Posterior vena cava (tissue), 2 donors: ENCODE measurements at regions not wholly inside any gene's neighbourhood (a gene's known extent, or its start where the extent isn't known, plus 50 kb on each side); places are given as distances from the start of the nearest gene placed in this dataset.
"Not testable (repeated sequence)": the region's sequence is repeated elsewhere in the genome, so short reads cannot be mapped to it uniquely, and the experiment has no call there.

ENCODE experiments used
- DNase-seq: peaks from one replicate; pipeline ENCODE4 v3.0.0-alpha.2; 2020; ENCODE audit warnings: low spot score
- intact Hi-C, 2 donors: fragments of 100-400 bp; cut with DNase I; formaldehyde crosslinking; loops; one replicate each; pipeline versions ENCODE4 v1.14.1 to v1.14.2; 2022 to 2023
- donor health status: DM: yes; HTN: yes; CAD: no.
- donor health status: DM: yes; HTN: yes; CAD: no.

DNA sequence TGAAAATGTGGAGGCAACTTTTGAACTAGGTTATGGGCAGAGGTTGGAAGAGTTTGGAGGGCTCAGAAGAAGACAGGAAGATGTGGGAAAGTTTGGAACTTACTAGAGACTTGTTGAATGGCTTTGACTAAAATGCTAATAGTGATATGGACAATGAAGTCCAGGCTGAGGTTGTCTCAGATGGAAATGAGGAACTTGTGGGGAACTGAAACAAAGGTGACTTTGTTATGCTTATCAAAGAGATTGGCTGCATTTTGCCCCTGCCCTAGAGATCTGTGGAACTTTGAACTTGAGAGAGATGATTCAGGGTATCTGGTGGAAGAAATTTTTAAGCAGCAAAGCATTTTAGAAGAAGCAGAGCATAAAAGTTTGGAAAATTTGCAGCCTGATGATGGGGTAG lies 499.7 kb upstream of the ATP2B1 start:
- DNase-seq, intact Hi-C loops: not testable (repeated sequence)

DNA sequence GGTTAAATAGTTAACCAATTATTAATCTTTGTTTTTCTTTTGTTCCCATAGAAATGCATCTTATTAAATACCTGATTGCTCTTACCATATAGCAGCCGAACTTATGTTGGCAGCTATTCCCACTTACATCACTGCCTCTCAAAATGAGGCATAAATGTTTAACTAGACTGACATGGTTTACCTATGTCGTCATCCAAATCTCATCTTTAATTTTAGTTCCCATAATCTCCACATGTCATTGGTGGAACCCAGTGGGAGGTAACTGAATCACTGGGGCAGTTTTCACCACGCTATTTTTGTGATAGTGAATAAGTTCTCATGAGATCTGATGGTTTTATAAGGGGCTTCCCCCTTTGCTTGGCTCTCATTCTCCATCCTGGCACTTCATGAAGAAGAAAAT lies 499.2 kb upstream of the ATP2B1 start:
- intact Hi-C loops: no loop called here
- DNase-seq: no peak

DNA sequence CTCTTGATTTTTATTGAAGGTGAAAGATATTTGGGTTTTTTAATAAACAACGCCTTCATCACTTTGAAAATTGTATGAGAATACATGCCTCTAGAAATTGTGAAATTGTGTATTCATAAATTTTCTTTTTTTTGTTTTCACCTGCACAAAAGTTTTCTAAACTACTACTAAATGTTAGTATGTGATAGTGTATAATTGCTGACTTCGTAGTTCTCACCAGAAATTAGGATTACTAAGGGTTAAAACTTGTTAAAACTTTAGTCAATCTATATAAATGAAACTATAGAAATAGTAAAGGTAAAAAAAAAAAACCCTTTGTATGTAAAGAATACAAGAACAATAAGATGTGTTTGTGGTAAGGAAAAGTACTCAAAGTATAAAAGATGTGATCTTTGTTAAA lies 496.5 kb upstream of the ATP2B1 start:
- intact Hi-C loops: no loop called here
- no peak for DNase-seq

DNA sequence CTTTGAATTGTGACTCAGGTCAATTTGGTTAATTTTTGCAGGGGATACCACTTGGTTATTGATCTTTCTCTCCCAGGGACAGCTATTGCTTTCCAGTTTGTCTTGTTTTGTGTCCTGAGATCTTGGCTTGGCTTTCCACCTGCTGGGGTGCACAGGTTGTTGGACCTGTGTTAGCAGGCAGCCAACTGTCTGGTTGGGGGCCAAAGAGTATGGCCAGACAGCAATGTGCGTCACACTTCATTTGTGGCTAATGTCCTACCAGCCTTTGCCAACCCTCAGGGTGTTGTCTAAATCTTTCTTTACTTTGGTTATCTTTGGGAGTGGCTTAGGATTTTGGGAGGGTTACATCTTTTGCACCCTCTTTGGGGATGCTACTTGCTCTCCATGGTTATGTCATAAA lies 494.9 kb upstream of the ATP2B1 start:
- no peak for DNase-seq
- intact Hi-C loops: no loop called here

DNA sequence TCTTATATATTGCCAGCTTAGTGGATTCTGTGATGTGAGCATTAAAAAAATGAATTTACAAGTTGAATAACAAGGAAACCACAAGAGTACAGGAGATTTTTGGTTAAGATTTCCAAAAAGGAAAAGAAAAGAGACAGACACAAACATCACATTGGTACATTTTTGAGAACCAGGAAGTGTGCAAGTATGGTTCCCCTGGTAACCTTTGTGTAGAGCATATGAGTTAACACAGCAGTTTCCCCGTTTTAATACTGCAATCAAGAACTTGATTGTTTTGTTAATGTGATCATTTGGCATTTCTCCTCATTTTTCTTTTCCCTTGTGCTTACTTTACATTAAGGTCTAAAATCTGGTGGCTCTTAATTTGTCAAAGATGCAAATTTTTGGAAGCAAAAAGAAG lies 490.4 kb upstream of the ATP2B1 start:
- intact Hi-C loops: no loop called here
- DNase-seq: no peak

DNA sequence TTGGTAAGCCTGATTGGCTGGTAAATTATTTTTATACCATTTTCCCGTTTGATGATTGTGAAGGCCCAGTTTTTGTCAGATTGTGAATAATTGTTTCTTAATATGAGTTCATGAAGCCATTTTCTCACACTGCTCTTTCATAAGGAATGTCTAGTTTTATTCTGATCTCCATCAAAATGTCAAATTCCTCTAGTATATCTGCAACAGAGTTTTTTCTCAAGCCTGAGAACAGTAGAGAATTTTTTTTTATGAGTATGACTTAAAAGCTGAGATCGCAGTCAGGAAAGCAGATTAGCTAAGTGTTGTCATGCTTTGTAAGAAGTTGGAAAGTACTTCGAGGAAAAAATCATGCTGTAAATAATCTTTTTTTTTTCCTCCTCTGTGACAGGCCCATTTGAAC lies 484.9 kb upstream of the ATP2B1 start:
- DNase-seq: no peak
- intact Hi-C loops: no loop called here

DNA sequence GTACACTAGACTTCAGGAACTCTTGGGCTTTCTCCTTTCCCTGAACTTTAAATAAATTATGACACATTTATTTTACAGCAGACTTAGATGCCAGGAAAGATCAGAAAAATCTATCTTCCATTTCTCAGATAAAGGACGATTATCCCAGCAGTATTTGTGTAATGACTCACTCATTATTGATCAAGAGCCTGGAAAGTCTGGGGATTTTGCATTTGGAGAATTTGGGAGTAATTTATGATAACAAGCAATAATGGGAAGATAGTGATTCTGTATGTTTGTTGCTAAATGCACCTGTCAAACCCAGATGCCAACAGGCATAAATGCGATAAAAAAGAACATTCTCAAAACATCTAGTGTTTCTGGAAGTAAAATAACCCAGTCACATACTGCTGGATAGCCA lies 480.2 kb upstream of the ATP2B1 start:
- intact Hi-C loops: no loop called here
- DNase-seq: no peak

DNA sequence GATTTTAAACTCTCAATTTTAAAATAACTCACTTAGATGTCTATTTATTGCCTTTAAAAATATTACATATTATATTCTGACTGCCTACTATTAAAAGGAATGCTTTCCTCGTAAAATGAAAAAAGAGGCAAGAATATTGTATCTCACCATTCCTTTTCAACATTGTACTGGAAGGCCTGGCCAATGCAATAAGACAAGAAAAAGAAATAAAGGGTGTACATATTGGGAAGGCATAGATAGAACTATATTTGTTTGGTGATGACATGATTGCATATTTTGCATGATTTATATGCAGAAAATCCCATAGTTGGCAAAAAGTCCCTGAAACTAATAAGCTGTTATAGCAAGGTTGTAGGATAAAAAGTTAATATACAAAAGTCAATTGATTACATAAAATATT lies 474.6 kb upstream of the ATP2B1 start:
- DNase-seq: no peak
- intact Hi-C loops: no loop called here

DNA sequence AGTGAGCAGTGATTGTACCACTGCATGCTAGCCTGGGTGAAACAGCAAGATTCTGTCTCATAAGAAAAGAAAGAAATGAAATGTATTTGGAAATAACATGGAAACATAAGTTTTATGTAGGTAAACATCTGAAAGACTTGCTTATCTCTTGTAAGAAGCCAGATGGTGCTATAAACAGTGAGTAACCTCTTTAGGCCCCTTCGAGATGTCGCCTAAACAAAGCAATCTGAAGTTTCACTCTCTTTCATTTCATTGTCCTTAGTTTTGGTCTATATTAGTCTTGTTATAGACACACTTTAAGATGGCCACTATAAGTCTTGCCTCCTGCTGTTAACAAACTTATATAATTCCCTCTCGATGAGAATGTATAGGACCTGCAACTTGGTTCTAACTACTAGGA lies 472.6 kb upstream of the ATP2B1 start:
- DNase-seq: no peak
- intact Hi-C loops: no loop called here

DNA sequence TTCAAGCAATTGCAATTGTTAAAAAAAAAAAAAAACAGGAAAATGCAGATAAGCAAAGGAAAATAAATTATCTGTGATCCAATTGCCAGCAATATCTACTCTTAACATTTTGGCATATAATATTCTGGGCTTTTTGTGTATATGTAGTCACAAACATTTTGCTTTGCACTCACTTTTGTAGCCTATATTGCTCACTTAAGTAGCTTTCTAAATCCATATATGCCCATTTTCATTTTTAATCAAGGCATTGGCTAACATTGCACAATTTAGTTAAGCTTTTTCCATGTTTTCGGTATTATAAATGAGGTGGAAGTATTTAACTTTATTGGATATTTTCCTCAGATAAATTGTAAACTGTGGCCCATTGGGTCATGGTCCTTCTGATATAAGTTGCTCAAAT lies 466.3 kb upstream of the ATP2B1 start:
- intact Hi-C loops: no loop called here
- no peak for DNase-seq

DNA sequence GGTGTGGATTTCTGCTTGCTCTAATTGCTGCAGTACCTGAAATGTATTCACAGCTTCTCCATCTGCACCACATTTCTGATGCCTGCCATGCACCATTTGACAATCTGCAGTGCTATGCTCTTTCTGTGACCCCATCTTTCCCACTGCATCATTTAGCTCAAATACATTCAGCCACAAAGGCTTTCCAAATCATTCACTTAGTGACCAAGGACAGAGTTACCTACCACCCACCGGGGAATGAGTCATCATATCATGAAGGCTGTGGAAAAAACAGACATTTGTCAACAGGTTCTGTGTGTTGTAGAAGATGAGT lies 465.5 kb upstream of the ATP2B1 start:
- intact Hi-C loops: no loop called here
- DNase-seq: no peak

DNA sequence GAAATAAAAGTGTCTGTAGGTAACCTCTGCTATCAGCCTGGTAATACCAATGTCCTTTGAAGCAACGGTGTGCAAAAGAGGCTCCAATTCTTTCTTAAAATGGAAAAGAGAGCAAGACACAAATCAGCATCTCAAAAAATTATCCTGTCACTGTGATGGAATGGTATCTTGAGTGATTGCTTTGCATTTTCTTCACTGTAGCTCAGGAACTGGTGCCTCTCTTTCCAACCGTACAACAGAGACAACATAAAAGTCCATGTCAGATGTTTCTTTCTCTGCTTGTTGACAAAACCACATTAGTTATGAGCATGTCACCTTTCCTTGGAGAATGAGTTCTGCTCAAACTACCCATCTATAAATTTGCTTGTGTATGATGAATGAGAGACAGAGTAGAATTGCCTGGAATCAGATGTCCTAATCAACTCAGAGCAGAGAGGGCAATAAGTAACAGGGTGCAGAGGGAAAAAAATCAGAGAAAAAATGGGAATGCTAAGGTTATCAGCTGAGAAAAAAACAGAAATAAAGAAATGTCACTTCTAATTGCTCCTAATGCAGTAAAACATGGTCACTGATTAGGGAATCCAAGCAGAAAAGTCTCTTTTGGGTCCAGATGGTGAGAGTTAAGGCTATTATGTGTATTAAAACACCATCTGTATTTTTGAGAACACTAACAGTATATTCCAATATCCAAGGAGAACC lies 465.0 kb upstream of the ATP2B1 start:
- intact Hi-C loops: no loop called here
- no peak for DNase-seq

DNA sequence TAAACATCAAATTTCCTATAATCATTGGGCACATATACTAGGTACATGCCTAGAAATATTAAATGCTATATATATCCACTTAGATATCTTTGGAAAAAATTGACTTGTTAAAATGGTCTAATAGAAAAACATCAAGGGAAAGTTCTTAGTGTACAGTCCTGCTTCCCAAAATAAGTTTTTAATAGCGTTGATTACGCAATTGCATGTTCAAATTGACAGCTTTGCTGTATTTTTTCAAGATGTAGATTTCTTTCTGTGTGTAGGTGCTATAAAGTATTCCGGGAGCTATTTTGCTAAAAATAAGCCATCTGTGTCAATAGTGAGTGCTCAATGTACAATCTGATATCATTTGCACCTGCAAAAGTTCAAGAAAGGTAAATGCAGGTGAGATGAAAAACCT lies 463.9 kb upstream of the ATP2B1 start:
- intact Hi-C loops: no loop called here
- no peak for DNase-seq

DNA sequence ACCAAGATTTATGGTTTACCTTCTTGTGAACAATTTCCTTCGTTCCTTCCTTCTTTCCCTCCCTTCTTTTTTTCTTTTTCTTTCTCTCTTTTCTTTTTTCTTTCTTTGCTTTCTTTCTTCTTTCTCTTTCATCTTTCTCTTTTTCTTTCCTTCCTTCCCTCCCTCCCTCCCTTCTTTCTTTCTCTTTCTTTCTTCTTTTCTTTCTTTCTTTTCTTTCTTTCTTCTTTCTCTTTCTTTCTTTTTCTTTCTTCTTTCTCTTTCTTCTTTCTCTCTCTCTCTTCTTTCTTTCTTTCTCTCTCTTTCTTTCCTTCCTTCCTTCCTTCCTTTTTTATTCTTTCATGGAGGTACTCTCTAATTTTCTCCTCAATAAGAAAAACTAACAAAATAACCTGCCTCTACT lies 462.1 kb upstream of the ATP2B1 start:
- intact Hi-C loops: no loop called here
- DNase-seq: no peak

DNA sequence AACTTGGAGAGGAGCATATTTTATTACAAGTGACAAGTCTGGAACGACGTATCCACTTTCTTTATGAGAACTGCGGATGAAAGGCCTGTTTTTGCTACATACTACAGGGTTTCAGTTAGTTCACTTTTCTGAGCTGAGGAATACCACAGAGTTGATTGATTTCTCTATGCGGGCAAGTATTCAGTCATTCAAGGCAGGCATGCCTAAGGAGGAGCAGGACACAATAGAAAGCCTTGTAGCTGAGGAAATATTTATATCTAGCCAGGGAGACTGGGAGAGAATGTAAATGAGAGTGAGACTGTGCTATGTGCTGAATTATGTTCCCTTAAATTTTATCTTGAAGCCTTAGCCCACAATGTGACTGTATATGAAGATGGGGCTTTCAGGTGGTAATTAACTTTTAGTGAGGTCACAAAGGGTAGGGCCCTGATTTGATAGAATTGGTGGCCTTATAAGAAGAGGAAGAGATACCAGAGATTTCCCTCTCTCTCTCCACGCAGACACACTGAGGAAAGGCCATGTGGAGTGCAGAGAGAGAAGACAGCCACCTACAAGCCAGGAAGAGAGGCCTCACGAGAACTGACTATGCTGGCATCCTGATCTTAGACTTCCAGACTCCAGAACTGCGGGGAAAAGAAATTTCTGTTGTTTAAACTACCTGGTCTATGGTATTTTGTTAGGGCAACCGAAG lies 459.0 kb upstream of the ATP2B1 start:
- intact Hi-C loops: no loop called here
- no peak for DNase-seq

DNA sequence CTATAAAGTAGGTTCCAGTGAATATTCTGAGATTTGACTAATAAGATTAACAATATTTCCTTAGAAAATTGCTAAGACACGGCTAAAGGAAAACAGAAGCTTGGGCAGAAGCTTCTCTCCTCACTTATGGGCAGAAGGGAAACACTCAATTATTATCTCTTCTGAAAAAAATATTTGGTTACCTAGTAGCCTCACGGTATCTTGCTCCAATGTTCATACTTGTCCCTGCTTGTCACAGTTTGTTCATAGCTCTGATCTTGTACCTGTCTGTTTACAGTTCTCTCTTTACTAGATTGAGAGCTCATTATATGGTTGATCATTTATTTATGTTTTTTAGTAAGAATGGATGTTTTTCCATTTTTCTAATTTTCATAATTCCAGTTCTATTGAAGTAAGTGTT lies 458.0 kb upstream of the ATP2B1 start:
- no peak for DNase-seq
- intact Hi-C loops: no loop called here

DNA sequence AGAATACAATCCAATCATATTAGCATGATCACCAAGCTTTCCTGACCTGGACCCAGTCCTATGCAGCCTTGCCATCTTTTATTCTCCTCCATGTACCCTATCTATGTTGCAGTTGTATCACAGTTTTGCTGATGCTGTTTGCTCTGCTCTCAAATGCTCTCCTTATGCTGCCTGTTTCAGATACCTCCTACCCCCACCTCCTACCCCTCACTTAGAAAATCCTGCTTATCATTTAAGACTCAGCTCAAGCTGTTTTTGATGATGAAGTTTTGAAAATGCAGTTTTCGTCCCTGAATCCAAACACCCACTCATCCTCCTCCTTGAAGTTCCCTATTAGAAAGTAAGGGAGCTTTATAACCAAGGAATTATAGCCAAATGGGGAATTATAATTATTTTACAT lies 457.4 kb upstream of the ATP2B1 start:
- no peak for DNase-seq

DNA sequence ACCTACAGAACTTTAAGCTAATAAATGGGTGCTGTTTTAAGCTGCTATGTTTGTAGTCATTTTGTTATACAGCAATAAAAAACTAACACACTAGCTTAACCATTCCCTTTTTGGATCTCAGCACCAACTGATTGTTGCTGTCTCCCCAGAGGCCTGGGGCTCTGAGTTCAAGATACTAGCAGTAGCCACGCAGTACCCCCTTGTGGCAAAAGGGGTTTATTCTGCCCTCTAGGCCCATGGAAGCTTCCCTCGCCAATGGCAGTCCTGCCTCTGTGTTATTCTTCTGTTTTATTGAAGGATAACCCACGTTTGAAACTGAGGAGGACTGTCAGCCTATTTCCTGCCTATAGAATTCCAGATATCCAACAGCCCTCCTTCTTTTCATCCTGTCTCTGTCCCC lies 455.3 kb upstream of the ATP2B1 start:
- DNase-seq: no peak
- intact Hi-C loops: no loop called here

More for the DNA sequence above, 457.4 kb upstream of the ATP2B1 start:
- intact Hi-C loops: no loop called here

DNA sequence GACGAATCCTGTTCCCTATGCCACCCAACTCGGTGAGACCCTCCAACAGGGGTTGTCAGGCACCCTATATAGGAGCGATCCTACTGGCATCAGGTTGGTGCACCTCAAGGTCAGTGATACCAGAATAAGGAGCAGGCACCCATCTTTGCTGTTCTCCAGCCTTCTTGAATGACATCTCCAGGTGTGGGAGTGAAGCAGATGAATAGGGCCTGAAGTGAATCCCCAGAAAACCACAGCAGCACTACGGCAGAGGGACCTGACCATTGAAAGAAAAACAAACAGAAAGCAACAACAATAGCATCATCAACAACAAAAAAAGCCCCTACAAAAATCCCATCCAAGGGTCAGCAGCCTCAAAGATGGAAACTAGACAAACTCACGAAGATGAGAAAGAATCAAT lies 445.2 kb upstream of the ATP2B1 start:
- no peak for DNase-seq
- intact Hi-C loops: no loop called here

DNA sequence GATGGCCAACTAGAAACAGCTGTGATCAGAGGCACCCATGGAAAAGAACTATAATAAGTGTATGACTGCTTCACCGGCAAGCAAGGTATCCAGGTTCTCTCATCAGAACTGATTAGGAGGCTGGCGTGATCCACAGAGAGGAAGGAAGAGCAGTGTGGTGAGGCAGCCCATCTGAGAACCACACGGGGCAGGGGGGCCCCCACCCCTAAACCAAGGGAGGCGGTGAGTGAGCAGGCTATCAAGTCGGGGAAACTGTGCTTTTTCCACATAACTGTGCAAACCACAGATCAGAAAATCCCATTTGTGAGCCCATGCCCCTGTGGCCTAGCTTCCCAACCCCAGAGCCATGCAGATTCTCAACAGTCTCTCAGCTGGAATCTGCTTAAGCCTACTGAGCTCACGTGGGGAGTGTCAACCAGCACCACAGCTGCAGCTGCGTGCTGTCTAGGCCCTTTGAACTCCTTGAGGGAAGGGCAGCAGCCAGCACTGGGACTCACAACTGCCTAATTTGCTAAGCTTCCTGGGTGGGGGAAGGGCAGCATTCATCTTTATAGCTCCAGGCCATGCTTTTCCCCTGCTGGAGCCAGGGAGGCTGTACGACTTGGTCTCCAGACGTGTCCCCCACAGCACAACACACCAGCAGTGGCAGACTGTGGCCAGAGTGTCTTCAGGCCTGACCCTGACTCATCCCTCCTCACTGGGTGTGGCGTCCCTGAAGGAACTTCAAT lies 444.4 kb upstream of the ATP2B1 start:
- no peak for DNase-seq
- intact Hi-C loops: no loop called here

DNA sequence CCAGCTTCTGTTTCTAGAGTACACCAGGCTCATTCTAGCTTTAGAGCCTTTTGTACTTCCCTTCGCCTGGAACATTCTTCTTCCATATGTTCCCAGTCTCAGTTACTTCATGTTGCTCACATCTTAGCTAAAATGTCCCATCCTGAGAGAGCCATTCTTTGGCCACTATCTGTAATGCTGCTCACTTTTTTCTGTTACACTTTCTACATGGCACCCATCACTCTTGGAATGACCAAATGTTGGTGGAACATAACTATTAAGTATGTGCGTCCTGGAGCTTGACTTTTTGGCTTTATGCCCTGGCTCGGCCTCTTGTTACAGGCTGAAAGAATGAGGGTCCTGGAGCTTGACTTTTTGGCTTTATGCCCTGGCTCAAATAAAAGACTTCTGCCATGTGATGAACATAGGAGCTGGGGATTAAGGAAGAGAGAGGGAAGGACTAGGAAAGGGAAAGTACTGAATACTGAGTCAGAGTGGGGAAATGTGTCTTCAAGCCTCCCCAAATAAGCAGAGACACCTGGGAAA lies 442.9 kb upstream of the ATP2B1 start:
- DNase-seq: no peak

More for the DNA sequence above, 442.9 kb upstream of the ATP2B1 start:
- intact Hi-C loops: no loop called here
